ENCODE measurements at regions not wholly inside any gene's neighbourhood (a gene's known extent, or its start where the extent isn't known, plus 50 kb on each side); places are given as distances from the start of the nearest gene placed in this dataset.

DNA sequence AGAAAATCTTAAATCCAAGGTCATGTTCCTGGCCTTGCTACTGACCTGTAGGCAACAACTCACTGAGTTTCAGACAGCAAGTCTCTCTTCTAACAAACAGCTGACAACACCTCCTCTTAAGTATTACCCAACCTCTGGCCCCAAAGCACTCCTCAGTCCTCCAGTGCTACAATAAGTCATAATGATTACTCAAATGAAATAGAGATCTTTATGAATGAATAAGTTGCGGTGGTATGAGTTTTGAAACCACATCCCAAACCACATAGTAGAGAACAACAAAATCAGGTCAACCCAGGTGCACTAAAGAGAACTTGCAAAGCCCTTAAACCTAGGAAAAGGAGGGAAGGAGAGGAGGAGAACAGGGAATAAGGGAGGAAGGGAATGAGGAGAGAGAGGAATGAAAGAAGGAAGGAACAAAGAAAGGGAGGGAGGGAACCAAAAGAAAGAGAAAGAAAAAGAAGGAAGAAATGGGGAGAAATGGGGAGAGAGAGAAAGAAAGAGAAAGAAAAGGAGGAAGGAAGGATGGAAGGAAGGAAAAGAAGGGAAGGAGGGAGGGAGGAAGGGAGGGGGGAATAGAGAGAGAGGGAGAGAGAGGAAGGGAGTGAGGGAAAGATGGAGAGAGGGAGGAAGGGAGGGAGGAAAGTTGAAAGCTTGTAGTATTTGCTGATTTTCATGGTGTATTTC, 142.8 kb upstream of the CALCR start:
- TF ChIP-seq CTCF (IDR thresholded peaks at IDR 0.05; ENCODE audit: extremely low read depth in 1 of 2, insufficient read depth in 1 of 2, low read depth in 1 of 2, low read length in 2 of 2): no peak
- no peak for TF ChIP-seq POLR2AphosphoS5 (IDR thresholded peaks at IDR 0.05; ENCODE audit: insufficient read depth, low read depth, low read length)

Measured in endothelial cell of umbilical vein (primary cell).